ENCODE measurements at regions not wholly inside any gene's neighbourhood (a gene's known extent, or its start where the extent isn't known, plus 50 kb on each side); places are given as distances from the start of the nearest gene placed in this dataset.

DNA sequence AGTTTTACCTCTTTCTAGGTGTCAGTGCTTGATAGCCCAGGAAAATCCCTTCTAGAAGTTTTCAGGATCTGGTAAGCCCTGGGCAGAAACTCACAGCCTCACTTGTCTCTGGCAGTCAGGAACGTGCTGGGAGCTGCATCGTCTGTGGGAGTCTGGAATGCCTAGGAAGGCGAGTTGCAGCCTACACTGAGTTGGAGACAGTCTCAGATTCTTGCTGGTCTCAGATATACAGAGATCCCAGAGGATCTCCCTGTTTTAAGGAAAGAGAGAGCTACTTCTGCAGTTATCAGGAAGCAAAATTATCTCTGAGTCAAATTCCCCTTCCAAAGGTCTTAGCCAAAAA lies 104.4 kb upstream of the CDC42EP3 start:
- Histone ChIP-seq H3K4me2 (ENCODE audit: insufficient read depth, low read length) (peak overlapping the region; percentile 68), H3K4me3 (ENCODE audit: insufficient read depth, low read length) (no peak overlapping the region), H4K20me1 (ENCODE audit: insufficient read depth, low read length) (no peaks in the 10 kb centered on the region), H3K79me2 (ENCODE audit: insufficient read depth, low read length) (peaks cover 2% of the 10 kb centered on the region), H3K9me3 (ENCODE audit: low read depth, low read length) (no peaks in the 10 kb centered on the region), H2AFZ (ENCODE audit: low read length) (no peak overlapping the region), H3K36me3 (ENCODE audit: insufficient read depth, low read length) (no peaks in the 10 kb centered on the region), H3K27me3 (ENCODE audit: insufficient read depth, low read length) (no peaks in the 10 kb centered on the region), H3K27ac (ENCODE audit: low read depth, low read length) (peak overlapping the region; percentile 96), H3K4me1 (ENCODE audit: insufficient read depth, low read length) (peaks cover 68% of the 10 kb centered on the region)
- TF ChIP-seq, protein P1, sequence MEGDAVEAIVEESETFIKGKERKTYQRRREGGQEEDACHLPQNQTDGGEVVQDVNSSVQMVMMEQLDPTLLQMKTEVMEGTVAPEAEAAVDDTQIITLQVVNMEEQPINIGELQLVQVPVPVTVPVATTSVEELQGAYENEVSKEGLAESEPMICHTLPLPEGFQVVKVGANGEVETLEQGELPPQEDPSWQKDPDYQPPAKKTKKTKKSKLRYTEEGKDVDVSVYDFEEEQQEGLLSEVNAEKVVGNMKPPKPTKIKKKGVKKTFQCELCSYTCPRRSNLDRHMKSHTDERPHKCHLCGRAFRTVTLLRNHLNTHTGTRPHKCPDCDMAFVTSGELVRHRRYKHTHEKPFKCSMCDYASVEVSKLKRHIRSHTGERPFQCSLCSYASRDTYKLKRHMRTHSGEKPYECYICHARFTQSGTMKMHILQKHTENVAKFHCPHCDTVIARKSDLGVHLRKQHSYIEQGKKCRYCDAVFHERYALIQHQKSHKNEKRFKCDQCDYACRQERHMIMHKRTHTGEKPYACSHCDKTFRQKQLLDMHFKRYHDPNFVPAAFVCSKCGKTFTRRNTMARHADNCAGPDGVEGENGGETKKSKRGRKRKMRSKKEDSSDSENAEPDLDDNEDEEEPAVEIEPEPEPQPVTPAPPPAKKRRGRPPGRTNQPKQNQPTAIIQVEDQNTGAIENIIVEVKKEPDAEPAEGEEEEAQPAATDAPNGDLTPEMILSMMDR (IDR thresholded peaks at IDR 0.05; ENCODE audit: extremely low read depth, low read depth, low read length), result no peak
- peak; percentile 72 for DNase-seq (ENCODE audit: insufficient read length, low spot score, missing footprints)

DNA sequence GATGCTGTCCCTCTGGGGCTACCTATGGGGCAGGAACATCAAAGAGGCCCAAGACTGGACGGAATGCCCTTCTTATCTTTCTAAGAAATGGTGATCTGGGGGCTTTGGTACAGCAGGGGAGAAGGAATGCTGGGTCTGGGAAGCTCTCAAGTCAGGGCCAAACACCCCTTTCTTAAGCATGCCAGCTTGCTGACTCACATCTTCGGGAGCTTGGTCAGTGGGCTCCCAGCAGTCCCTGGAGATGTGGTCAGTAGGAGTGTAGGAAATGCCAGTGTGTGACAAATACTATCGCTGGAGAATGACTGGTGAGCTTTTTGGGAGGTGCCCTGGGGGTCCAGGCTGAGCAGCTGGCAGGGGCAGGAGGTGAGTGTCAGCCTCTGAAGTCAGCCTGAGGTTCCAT lies 105.0 kb upstream of the CDC42EP3 start:
- peak overlapping the region; percentile 68 for H3K4me2 ChIP-seq (ENCODE audit: insufficient read depth, low read length)

DNA sequence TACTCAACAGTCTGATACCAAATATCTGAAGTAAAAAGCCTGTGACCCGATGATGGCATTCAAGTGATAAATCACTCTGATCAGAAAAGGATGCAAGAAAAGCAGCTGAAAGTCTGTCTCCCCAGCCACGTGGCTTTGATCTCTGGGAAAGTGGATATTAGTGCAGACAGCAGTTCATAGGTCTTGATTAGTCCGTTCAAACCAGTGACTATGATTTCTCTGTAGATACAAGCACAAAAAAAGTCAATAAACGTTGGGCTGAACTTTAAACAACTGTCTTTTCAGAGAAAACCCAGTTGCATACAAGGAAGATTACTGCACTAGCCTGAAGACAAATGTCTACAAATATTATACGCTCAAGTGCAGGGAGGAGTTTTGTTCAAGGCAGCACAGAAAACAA lies 107.7 kb upstream of the CDC42EP3 start:
- no peak for DNase-seq (ENCODE audit: insufficient read length, low spot score, missing footprints)
- H3K36me3 ChIP-seq (ENCODE audit: insufficient read depth, low read length), result no peaks in the 10 kb centered on the region
- TF ChIP-seq, protein P1 (IDR thresholded peaks at IDR 0.05; ENCODE audit: extremely low read depth, low read depth, low read length), result no peak
- no peak overlapping the region for H2AFZ ChIP-seq (ENCODE audit: low read length)
- H3K4me3 ChIP-seq (ENCODE audit: insufficient read depth, low read length), result no peak overlapping the region
- H3K27ac ChIP-seq (ENCODE audit: low read depth, low read length), result peak overlapping the region; percentile 77
- H3K79me2 ChIP-seq (ENCODE audit: insufficient read depth, low read length), result no peaks in the 10 kb centered on the region
- H3K4me1 ChIP-seq (ENCODE audit: insufficient read depth, low read length), result peaks cover 70% of the 10 kb centered on the region
- no peak overlapping the region for H3K4me2 ChIP-seq (ENCODE audit: insufficient read depth, low read length)
- no peaks in the 10 kb centered on the region for H3K9me3 ChIP-seq (ENCODE audit: low read depth, low read length)
- no peaks in the 10 kb centered on the region for H3K27me3 ChIP-seq (ENCODE audit: insufficient read depth, low read length)
- H4K20me1 ChIP-seq (ENCODE audit: insufficient read depth, low read length), result no peaks in the 10 kb centered on the region

More for the DNA sequence above, 105.0 kb upstream of the CDC42EP3 start:
- Histone ChIP-seq H3K4me3 (ENCODE audit: insufficient read depth, low read length) (no peak overlapping the region), H3K4me1 (ENCODE audit: insufficient read depth, low read length) (peaks cover 68% of the 10 kb centered on the region), H3K36me3 (ENCODE audit: insufficient read depth, low read length) (no peaks in the 10 kb centered on the region), H3K27ac (ENCODE audit: low read depth, low read length) (peak overlapping the region; percentile 96), H4K20me1 (ENCODE audit: insufficient read depth, low read length) (no peaks in the 10 kb centered on the region), H3K27me3 (ENCODE audit: insufficient read depth, low read length) (no peaks in the 10 kb centered on the region), H2AFZ (ENCODE audit: low read length) (no peak overlapping the region), H3K9me3 (ENCODE audit: low read depth, low read length) (no peaks in the 10 kb centered on the region), H3K79me2 (ENCODE audit: insufficient read depth, low read length) (peaks cover 2% of the 10 kb centered on the region)
- DNase-seq (ENCODE audit: insufficient read length, low spot score, missing footprints), result peak; percentile 89
- TF ChIP-seq, protein P1 (IDR thresholded peaks at IDR 0.05; ENCODE audit: extremely low read depth, low read depth, low read length), result no peak

DNA sequence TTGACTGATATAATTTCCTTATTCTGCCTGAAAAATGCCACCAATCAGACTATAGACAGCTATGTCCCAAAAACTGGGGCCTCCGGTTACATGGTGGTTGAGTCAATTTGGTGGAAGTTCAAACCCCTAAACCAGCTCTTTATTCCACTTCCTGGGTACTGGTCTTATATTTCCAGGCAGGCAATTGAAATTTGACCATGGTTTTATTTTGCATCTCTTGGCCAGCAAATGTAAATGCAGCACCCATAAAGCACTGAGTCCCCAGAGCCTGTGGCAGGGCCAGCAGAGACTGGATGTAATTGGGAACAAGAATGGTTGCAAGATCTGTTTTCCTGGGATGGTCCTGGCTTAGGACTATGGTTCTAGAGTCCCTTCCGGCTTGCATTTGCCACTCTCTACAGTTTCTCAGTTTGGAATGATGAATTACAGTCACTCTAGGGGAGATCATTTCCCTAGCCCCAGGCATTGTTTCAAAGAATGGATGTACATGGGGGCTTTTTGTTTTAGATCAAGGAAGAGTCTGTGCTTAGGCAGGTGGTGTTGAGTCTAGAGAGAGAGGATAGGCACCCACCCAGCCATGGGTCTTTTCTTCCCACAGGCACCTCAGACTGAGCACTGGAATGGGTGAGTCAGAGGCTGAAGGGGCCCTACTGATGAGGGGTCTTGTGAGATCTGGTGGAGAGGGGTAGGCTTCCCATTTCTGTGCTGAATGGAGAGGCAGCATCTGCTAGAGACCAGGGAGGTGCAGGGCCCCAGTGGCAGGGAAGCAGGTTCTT lies 108.4 kb upstream of the CDC42EP3 start:
- Histone ChIP-seq H3K4me1 (ENCODE audit: insufficient read depth, low read length) (peaks cover 68% of the 10 kb centered on the region), H3K36me3 (ENCODE audit: insufficient read depth, low read length) (no peaks in the 10 kb centered on the region), H4K20me1 (ENCODE audit: insufficient read depth, low read length) (no peaks in the 10 kb centered on the region), H2AFZ (ENCODE audit: low read length) (no peak overlapping the region), H3K4me2 (ENCODE audit: insufficient read depth, low read length) (no peak overlapping the region), H3K27me3 (ENCODE audit: insufficient read depth, low read length) (no peaks in the 10 kb centered on the region), H3K27ac (ENCODE audit: low read depth, low read length) (peak overlapping the region; percentile 77), H3K9me3 (ENCODE audit: low read depth, low read length) (no peaks in the 10 kb centered on the region), H3K4me3 (ENCODE audit: insufficient read depth, low read length) (no peak overlapping the region), H3K79me2 (ENCODE audit: insufficient read depth, low read length) (no peaks in the 10 kb centered on the region)
- TF ChIP-seq, protein P1 (IDR thresholded peaks at IDR 0.05; ENCODE audit: extremely low read depth, low read depth, low read length), result no peak
- no peak for DNase-seq (ENCODE audit: insufficient read length, low spot score, missing footprints)
